Mesodermal cell (in vitro differentiated cells): ENCODE measurements at regions not wholly inside any gene's neighbourhood (a gene's known extent, or its start where the extent isn't known, plus 50 kb on each side); places are given as distances from the start of the nearest gene placed in this dataset.

ENCODE experiments used
- H3K27ac ChIP-seq: 2 replicates; pipeline ENCODE4 v1.7.0; 2013; ENCODE audit warnings: mild to moderate bottlenecking, low read depth, low read length, moderate library complexity; ENCODE audit not compliant: severe bottlenecking
- H3K36me3 ChIP-seq: 2 replicates; pipeline ENCODE4 v1.7.1; 2013; ENCODE audit warnings: mild to moderate bottlenecking, low read length, moderate library complexity; ENCODE audit not compliant: control insufficient read depth, insufficient read depth
- H3K4me1 ChIP-seq: one replicate; pipeline ENCODE4 v1.7.1; 2013; ENCODE audit warnings: mild to moderate bottlenecking, low read length; ENCODE audit not compliant: insufficient read depth, control insufficient read depth, poor library complexity, severe bottlenecking
- H3K4me3 ChIP-seq: 2 replicates; pipeline ENCODE4 v1.7.0; 2013; ENCODE audit warnings: low read length, control low read depth, mild to moderate bottlenecking; ENCODE audit not compliant: insufficient read depth, poor library complexity, severe bottlenecking; ENCODE audit errors: extremely low read depth
- H3K9me3 ChIP-seq: 2 replicates; pipeline ENCODE4 v1.7.1; 2013; ENCODE audit warnings: mild to moderate bottlenecking, low read length, moderate library complexity; ENCODE audit not compliant: control insufficient read depth
- WGBS, 2 experiments: methylation state at CpG; one replicate each; pipeline ENCODE4 v1.1.5; 2013; ENCODE audit warnings: missing lambda C conversion rate in 2 of 2; ENCODE audit not compliant: insufficient coverage in 2 of 2; 5-methylcytosine and 5-hydroxymethylcytosine counted together

DNA sequence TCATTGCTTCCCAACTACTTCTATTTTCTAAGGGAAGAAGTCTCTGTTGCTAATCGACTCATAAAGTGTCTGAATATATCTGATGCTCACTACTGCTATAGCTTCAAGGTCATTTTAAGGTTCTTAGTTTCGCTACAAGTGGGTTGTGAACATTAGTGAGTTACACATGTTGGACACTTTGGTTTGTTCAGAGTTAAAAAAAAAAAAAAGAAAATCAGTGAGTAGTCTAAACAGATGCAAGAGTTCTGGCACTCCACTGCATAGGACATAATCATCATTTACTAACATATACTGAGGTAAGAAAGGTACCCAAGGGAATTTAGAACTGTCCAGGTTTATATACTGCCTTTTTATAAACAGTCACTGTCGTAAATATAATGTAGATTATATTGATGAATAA is 108.8 kb downstream of the KLF12 start:
- H3K27ac ChIP-seq, result no peak overlapping the region
- H3K4me1 ChIP-seq, result peaks cover 9% of the 10 kb centered on the region
- 100% methylated on average over 1 of the region's 3 CpGs for WGBS, 2 experiments
- H3K9me3 ChIP-seq, result no peaks in the 10 kb centered on the region
- no peak overlapping the region for H3K4me3 ChIP-seq
- H3K36me3 ChIP-seq, result no peaks in the 10 kb centered on the region

- no peak overlapping the region for H3K4me3 ChIP-seq
- H3K36me3 ChIP-seq, result no peaks in the 10 kb centered on the region
- peaks cover 9% of the 10 kb centered on the region for H3K4me1 ChIP-seq
- H3K9me3 ChIP-seq, result no peaks in the 10 kb centered on the region
- no peak overlapping the region for H3K27ac ChIP-seq
These were observed 109.3 kb downstream of the KLF12 start for GRCh38 chr13:74024856-74025255.

DNA sequence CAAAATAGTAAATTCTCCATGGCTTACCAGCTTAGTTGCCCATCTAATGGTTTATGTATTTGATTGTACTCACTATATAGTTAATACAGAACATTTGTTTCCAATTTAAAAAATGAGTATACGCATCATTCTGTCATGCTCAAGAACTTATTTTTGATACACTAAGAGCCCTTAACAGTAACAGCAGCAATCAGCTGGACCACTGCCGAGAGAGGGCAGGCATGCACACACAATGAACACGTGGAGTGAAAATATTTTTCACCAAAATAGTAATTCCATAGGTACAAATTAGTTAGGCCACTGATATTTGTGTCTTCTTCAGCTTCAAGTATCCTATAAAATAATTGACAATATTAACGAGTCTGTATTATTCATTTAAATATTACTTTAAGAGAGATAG is 109.9 kb downstream of the KLF12 start:
- Histone ChIP-seq H3K27ac (no peak overlapping the region), H3K4me1 (peaks cover 9% of the 10 kb centered on the region), H3K36me3 (no peaks in the 10 kb centered on the region), H3K4me3 (no peak overlapping the region), H3K9me3 (no peaks in the 10 kb centered on the region)
- 67 to 89% methylated on average over 1 to 3 of the region's 4 CpGs for WGBS, 2 experiments

GRCh38 chr13:74023484-74023883 is 110.7 kb downstream of the KLF12 start:
- H3K4me1 ChIP-seq, result peaks cover 9% of the 10 kb centered on the region
- no peaks in the 10 kb centered on the region for H3K9me3 ChIP-seq
- no peaks in the 10 kb centered on the region for H3K36me3 ChIP-seq
- 85 to 100% methylated on average over 2 of the region's 2 CpGs for WGBS, 2 experiments
- H3K27ac ChIP-seq, result no peak overlapping the region
- H3K4me3 ChIP-seq, result no peak overlapping the region

DNA sequence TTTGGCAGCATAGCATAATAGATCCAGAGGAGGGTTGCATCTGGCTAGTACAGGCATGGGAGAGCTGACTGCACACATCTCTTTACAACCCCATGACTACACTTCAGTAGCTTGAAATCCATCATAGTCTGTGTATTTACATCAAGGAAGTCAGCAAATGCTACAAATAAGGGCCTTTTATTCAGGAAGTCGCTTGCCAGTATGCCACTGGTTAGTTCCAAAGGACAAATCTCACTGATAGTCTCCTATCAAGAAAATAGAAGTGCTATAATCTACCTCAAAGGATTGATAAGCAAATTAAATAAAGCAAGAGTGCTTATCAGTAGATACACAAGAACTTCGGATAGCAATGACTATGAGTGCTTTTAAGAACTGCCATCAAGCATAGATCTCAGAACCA is 112.7 kb downstream of the KLF12 start:
- Histone ChIP-seq H3K4me3 (no peak overlapping the region), H3K9me3 (no peaks in the 10 kb centered on the region), H3K36me3 (no peaks in the 10 kb centered on the region), H3K27ac (no peak overlapping the region), H3K4me1 (no peaks in the 10 kb centered on the region)
- WGBS, 2 experiments, result 100% methylated on average over 1 of the region's 2 CpGs; no CpG with 5 or more reads in 1 of the 2 experiments

DNA sequence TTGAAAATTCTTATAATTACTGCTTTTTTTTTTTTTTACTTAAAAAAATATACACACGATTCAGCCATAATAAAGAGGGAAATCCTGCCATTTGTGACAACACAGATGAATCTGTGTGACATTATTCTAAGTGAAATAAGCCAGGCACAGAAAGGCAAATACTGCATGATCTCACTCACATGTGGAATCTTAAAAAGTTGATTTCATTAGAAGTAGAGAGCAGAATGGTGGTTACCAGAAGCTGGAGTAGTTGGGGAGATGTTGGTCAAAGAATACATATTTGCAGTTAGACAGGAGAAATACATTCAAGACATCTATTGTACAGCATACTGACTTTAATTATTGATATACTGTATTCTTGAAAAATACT is 116.2 kb downstream of the KLF12 start:
- H3K9me3 ChIP-seq, result no peaks in the 10 kb centered on the region
- no peak overlapping the region for H3K27ac ChIP-seq
- H3K36me3 ChIP-seq, result no peaks in the 10 kb centered on the region
- H3K4me1 ChIP-seq, result no peaks in the 10 kb centered on the region
- 83% methylated on average over 1 of the region's 1 CpG; no CpG with 5 or more reads in 1 of the 2 experiments for WGBS, 2 experiments
- H3K4me3 ChIP-seq, result no peak overlapping the region

DNA sequence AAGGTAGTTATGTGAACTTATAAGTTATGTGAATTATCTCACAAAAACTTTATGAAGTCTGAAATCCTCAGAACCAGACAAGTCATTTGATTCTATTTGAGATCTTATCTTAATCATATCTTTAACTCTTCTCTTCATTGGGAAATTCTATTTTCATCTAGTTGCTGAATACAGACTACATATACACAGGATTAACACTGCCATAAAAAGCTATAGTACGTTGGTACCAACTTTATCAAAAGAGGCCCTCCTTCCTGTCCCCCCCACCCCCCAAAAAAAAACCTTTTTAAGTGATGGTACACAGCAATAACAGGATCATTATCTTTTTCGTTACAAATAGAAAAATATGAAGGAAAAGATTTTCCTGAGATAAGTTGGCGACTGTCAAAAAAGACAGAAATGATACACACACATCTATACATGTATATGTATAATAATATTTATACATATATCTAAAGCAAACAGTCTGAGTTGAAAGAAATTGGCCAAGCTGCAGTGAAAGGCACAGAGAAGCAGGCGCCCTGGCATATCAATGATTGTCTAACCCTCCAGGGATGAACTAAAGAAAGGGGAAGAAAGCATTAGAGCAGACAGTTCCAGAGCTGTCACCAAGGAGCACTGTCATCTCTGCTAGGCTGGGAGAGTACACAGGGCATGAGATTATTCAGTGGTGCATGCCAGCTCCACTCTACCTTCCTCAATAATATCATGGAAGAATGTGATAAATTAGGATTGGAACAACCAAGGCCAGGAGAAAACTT is 116.7 kb downstream of the KLF12 start:
- no peaks in the 10 kb centered on the region for H3K36me3 ChIP-seq
- no peaks in the 10 kb centered on the region for H3K9me3 ChIP-seq
- H3K27ac ChIP-seq, result no peak overlapping the region
- WGBS, 2 experiments, result 67 to 90% methylated on average over 1 to 2 of the region's 4 CpGs
- H3K4me3 ChIP-seq, result no peak overlapping the region
- no peaks in the 10 kb centered on the region for H3K4me1 ChIP-seq

- Histone ChIP-seq H3K4me3 (no peak overlapping the region), H3K27ac (no peak overlapping the region), H3K36me3 (no peaks in the 10 kb centered on the region), H3K4me1 (no peaks in the 10 kb centered on the region), H3K9me3 (no peaks in the 10 kb centered on the region)
- no CpG with 5 or more reads among the region's 4 CpGs for WGBS, 2 experiments
These were observed 119.1 kb downstream of the KLF12 start for GRCh38 chr13:74015137-74015536.

DNA sequence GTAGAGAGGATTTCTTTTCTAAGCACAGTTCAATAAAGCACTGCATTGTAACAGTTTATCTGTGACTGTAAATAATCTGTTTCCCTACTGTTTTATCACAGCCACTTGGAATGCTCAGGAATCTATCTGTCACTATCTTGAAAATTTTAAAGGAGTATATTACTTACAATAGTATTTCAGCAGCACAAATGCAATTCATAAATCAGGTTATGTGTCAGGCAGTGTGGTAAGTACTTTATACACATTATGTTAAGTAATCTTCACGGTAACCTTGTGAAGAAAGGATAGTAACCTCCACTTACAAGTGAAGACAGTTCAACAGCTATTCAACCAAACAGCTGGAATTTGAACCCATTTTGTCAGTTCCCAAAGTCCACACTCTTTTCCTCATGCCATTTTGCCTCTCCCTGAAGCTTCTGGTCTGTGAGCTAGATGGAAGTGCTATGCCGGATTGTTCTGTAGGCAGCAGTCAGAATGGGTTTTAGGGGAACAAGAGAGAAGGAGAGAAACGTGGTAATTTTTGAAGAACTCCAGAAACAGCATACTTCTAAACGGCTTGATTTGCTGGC is 125.0 kb downstream of the KLF12 start:
- WGBS, 2 experiments, result 86 to 100% methylated on average over 1 of the region's 4 CpGs
- H3K4me1 ChIP-seq, result no peaks in the 10 kb centered on the region
- H3K27ac ChIP-seq, result no peak overlapping the region
- H3K4me3 ChIP-seq, result no peak overlapping the region
- no peaks in the 10 kb centered on the region for H3K36me3 ChIP-seq
- H3K9me3 ChIP-seq, result no peaks in the 10 kb centered on the region

- no peak overlapping the region for H3K4me3 ChIP-seq
- H3K9me3 ChIP-seq, result no peaks in the 10 kb centered on the region
- WGBS, 2 experiments, result 89 to 97% methylated on average over 1 to 2 of the region's 3 CpGs
- H3K4me1 ChIP-seq, result no peaks in the 10 kb centered on the region
- H3K36me3 ChIP-seq, result no peaks in the 10 kb centered on the region
- H3K27ac ChIP-seq, result no peak overlapping the region
These were observed 127.5 kb downstream of the KLF12 start for GRCh38 chr13:74006666-74007065.

GRCh38 chr13:74005320-74006157 is 128.7 kb downstream of the KLF12 start:
- no peaks in the 10 kb centered on the region for H3K9me3 ChIP-seq
- no peaks in the 10 kb centered on the region for H3K4me1 ChIP-seq
- WGBS, 2 experiments, result 95 to 100% methylated on average over 1 to 4 of the region's 6 CpGs
- no peaks in the 10 kb centered on the region for H3K36me3 ChIP-seq
- H3K27ac ChIP-seq, result no peak overlapping the region
- no peak overlapping the region for H3K4me3 ChIP-seq
